ENCODE measurements at regions not wholly inside any gene's neighbourhood (a gene's known extent, or its start where the extent isn't known, plus 50 kb on each side); places are given as distances from the start of the nearest gene placed in this dataset.

DNA sequence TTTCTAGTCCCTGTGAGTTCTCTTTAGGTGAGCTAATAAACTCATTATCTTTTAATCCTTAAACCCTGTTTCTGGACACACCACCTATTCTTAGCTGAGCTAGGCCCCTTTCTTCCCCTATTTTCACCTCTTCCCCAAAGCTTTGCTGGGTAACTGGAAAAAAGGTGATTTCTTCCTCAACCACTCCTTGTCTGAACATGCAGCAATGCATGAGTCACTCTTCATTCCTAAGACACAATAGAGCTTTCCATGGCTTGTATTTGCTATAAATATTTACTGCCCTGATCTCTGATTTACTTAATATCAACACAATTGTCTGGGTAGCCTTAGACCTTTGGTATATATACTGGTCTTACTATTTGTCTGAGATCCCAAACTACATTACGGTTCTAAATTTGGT lies 370.9 kb downstream of the KLF5 start:
- Histone ChIP-seq H3K4me3 (ENCODE audit: low read length) (no peak overlapping the region), H3K4me2 (ENCODE audit: low read length) (no peak overlapping the region), H3K79me2 (replicated peaks; ENCODE audit: insufficient read depth, low read length) (no peaks in the 10 kb centered on the region), H3K9ac (ENCODE audit: low read length) (no peak overlapping the region), H3K27me3 (ENCODE audit: insufficient read depth, low read depth, low read length) (no peaks in the 10 kb centered on the region), H4K20me1 (ENCODE audit: insufficient read depth) (no peaks in the 10 kb centered on the region), H3K36me3 (ENCODE audit: insufficient read depth, low read length) (no peaks in the 10 kb centered on the region), H3K9me3 (ENCODE audit: low read length) (no peaks in the 10 kb centered on the region), H3K27ac (ENCODE audit: low read length) (no peak overlapping the region), H3F3A (ENCODE audit: insufficient read depth, low read length, poor library complexity, severe bottlenecking) (no peaks in the 10 kb centered on the region), H2AFZ (ENCODE audit: low read depth, low read length) (no peak overlapping the region), H3K9me2 (ENCODE audit: insufficient read depth, low read length) (no peaks in the 10 kb centered on the region)
- TF ChIP-seq POLR2AphosphoS5 (IDR thresholded peaks at IDR 0.05), result no peak
- TF ChIP-seq SMC3 (conservative IDR thresholded peaks at IDR 0.05; ENCODE audit: poor library complexity), result no peak
- TF ChIP-seq EZH2 (IDR thresholded peaks at IDR 0.05; ENCODE audit: borderline replicate concordance, insufficient read depth, low read length, poor library complexity, severe bottlenecking), result no peak
- no peak for TF ChIP-seq TAF1 (IDR thresholded peaks at IDR 0.05; ENCODE audit: low read depth)
- TF ChIP-seq RAD21 (conservative IDR thresholded peaks at IDR 0.05), result no peak
- TF ChIP-seq, protein P1, sequence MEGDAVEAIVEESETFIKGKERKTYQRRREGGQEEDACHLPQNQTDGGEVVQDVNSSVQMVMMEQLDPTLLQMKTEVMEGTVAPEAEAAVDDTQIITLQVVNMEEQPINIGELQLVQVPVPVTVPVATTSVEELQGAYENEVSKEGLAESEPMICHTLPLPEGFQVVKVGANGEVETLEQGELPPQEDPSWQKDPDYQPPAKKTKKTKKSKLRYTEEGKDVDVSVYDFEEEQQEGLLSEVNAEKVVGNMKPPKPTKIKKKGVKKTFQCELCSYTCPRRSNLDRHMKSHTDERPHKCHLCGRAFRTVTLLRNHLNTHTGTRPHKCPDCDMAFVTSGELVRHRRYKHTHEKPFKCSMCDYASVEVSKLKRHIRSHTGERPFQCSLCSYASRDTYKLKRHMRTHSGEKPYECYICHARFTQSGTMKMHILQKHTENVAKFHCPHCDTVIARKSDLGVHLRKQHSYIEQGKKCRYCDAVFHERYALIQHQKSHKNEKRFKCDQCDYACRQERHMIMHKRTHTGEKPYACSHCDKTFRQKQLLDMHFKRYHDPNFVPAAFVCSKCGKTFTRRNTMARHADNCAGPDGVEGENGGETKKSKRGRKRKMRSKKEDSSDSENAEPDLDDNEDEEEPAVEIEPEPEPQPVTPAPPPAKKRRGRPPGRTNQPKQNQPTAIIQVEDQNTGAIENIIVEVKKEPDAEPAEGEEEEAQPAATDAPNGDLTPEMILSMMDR (IDR thresholded peaks at IDR 0.05; ENCODE audit: poor library complexity, severe bottlenecking), result no peak
- TF ChIP-seq MXI1 (conservative IDR thresholded peaks at IDR 0.05; ENCODE audit: poor library complexity, severe bottlenecking), result no peak
- TF ChIP-seq, protein P2, sequence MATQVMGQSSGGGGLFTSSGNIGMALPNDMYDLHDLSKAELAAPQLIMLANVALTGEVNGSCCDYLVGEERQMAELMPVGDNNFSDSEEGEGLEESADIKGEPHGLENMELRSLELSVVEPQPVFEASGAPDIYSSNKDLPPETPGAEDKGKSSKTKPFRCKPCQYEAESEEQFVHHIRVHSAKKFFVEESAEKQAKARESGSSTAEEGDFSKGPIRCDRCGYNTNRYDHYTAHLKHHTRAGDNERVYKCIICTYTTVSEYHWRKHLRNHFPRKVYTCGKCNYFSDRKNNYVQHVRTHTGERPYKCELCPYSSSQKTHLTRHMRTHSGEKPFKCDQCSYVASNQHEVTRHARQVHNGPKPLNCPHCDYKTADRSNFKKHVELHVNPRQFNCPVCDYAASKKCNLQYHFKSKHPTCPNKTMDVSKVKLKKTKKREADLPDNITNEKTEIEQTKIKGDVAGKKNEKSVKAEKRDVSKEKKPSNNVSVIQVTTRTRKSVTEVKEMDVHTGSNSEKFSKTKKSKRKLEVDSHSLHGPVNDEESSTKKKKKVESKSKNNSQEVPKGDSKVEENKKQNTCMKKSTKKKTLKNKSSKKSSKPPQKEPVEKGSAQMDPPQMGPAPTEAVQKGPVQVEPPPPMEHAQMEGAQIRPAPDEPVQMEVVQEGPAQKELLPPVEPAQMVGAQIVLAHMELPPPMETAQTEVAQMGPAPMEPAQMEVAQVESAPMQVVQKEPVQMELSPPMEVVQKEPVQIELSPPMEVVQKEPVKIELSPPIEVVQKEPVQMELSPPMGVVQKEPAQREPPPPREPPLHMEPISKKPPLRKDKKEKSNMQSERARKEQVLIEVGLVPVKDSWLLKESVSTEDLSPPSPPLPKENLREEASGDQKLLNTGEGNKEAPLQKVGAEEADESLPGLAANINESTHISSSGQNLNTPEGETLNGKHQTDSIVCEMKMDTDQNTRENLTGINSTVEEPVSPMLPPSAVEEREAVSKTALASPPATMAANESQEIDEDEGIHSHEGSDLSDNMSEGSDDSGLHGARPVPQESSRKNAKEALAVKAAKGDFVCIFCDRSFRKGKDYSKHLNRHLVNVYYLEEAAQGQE (IDR thresholded peaks at IDR 0.05; ENCODE audit: borderline replicate concordance), result no peak
- TF ChIP-seq EP300 (conservative IDR thresholded peaks at IDR 0.05; ENCODE audit: poor library complexity, severe bottlenecking), result no peak

DNA sequence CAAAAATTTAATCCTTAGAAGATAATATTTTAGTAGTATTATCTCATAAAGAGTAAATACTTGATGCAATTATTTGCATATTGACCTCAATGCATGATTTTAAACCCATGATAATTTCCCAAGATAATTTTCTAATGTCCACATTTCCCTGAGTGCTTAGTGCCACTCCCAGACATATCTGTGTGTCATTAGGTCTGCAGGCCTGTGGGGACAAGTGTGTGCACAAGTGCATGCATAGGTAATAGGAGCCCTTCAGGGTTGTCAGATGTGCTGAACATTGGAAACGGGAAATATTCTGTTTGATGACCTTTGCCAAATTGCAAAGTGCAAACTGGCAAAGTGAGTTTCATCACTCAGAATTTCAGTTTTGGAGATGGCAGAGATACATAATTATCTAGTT lies 369.9 kb downstream of the KLF5 start:
- H3K79me2 ChIP-seq (replicated peaks; ENCODE audit: insufficient read depth, low read length), result no peaks in the 10 kb centered on the region
- H3K9me2 ChIP-seq (ENCODE audit: insufficient read depth, low read length), result no peaks in the 10 kb centered on the region
- no peak overlapping the region for H2AFZ ChIP-seq (ENCODE audit: low read depth, low read length)
- H3F3A ChIP-seq (ENCODE audit: insufficient read depth, low read length, poor library complexity, severe bottlenecking), result no peaks in the 10 kb centered on the region
- no peaks in the 10 kb centered on the region for H3K36me3 ChIP-seq (ENCODE audit: insufficient read depth, low read length)
- H3K4me3 ChIP-seq (ENCODE audit: low read length), result no peak overlapping the region
- no peaks in the 10 kb centered on the region for H3K27me3 ChIP-seq (ENCODE audit: insufficient read depth, low read depth, low read length)
- TF ChIP-seq EZH2 (IDR thresholded peaks at IDR 0.05; ENCODE audit: borderline replicate concordance, insufficient read depth, low read length, poor library complexity, severe bottlenecking) (no peak), TAF1 (IDR thresholded peaks at IDR 0.05; ENCODE audit: low read depth) (no peak), SMC3 (conservative IDR thresholded peaks at IDR 0.05; ENCODE audit: poor library complexity) (no peak), EP300 (conservative IDR thresholded peaks at IDR 0.05; ENCODE audit: poor library complexity, severe bottlenecking) (no peak), POLR2AphosphoS5 (IDR thresholded peaks at IDR 0.05) (no peak), RAD21 (conservative IDR thresholded peaks at IDR 0.05) (no peak), MXI1 (conservative IDR thresholded peaks at IDR 0.05; ENCODE audit: poor library complexity, severe bottlenecking) (no peak)
- TF ChIP-seq, protein P2 (IDR thresholded peaks at IDR 0.05; ENCODE audit: borderline replicate concordance), result no peak
- TF ChIP-seq, protein P1 (IDR thresholded peaks at IDR 0.05; ENCODE audit: poor library complexity, severe bottlenecking), result no peak
- no peak overlapping the region for H3K4me2 ChIP-seq (ENCODE audit: low read length)
- no peaks in the 10 kb centered on the region for H3K9me3 ChIP-seq (ENCODE audit: low read length)
- H3K27ac ChIP-seq (ENCODE audit: low read length), result no peak overlapping the region
- no peak overlapping the region for H3K9ac ChIP-seq (ENCODE audit: low read length)
- no peaks in the 10 kb centered on the region for H4K20me1 ChIP-seq (ENCODE audit: insufficient read depth)

Data from neural cell (in vitro differentiated cells).